Coronary artery (tissue), 2 donors: ENCODE measurements at regions not wholly inside any gene's neighbourhood (a gene's known extent, or its start where the extent isn't known, plus 50 kb on each side); places are given as distances from the start of the nearest gene placed in this dataset.

Experiments used
- DNase-seq: peaks from one replicate; pipeline ENCODE4 v3.0.0-alpha.2; 2017; ENCODE audit warnings: low spot score
- H3K27ac ChIP-seq, 2 donors: fragments of 200-600 bp; sonication (generic); one replicate each; pipeline ENCODE4 v1.5.1; 2016 to 2019
- H3K4me3 ChIP-seq: fragments of 200-600 bp; sonication (generic); 2 replicates; pipeline ENCODE4 v1.5.1; 2016; ENCODE audit warnings: mild to moderate bottlenecking, moderate library complexity
- TF ChIP-seq, protein P1 (sequence below): fragments of 200-600 bp; sonication (generic); IDR thresholded peaks from one replicate; pipeline ENCODE4 v1.5.1; 2019; ENCODE audit warnings: antibody characterized with exemption

DNA sequence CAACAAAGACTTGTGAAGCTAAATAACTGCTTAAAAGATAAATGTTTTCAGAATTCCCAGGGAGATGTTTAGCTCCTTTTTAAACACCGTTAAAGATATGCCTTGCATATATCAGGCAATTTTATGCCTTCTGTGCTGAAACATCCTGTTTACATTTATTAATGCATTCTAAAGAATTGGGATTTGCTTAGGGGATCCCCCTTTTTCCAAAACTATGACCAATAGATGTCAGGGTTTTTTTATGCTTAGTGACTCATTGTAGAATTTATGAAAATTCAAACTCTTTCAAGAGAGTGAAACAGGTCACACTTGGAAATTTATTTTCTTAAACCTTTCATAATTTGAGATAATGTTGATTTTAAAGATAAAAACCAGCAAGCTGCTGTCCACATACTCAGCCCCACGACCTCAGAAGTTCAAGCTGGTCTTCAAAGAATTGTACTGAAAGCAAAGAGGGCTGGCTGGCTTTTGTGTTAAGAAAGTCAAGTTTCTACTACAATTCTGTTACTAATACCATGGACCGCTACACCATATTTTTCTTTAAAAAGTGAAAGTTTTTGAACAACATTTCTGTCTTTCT, 411.8 kb downstream of the ETV1 start:
- no peak for DNase-seq
- H3K27ac ChIP-seq, result no peak overlapping the region
- TF ChIP-seq, protein P1, sequence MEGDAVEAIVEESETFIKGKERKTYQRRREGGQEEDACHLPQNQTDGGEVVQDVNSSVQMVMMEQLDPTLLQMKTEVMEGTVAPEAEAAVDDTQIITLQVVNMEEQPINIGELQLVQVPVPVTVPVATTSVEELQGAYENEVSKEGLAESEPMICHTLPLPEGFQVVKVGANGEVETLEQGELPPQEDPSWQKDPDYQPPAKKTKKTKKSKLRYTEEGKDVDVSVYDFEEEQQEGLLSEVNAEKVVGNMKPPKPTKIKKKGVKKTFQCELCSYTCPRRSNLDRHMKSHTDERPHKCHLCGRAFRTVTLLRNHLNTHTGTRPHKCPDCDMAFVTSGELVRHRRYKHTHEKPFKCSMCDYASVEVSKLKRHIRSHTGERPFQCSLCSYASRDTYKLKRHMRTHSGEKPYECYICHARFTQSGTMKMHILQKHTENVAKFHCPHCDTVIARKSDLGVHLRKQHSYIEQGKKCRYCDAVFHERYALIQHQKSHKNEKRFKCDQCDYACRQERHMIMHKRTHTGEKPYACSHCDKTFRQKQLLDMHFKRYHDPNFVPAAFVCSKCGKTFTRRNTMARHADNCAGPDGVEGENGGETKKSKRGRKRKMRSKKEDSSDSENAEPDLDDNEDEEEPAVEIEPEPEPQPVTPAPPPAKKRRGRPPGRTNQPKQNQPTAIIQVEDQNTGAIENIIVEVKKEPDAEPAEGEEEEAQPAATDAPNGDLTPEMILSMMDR, result no peak
- no peak overlapping the region for H3K4me3 ChIP-seq

DNA sequence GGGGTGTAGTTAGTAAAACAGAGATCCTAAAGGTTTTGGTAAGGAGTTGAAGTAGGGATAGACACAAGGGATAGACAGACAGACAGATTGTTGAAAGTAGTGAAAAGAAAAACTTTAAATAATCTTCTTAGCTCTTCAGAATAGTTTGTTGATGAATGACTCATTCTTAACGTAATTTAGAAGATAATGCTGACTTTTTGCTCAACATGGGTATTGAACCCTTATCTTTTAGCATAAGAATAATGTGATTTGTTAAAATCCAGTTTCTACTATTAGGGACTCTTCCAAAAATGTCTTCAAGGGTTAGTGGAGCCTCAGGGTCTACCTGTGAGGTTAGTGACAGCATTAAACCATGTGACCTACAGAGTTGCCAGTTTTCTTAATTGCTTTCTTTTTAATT, 411.2 kb downstream of the ETV1 start:
- DNase-seq, result no peak
- no peak overlapping the region for H3K27ac ChIP-seq
- TF ChIP-seq, protein P1, result no peak
- H3K4me3 ChIP-seq, result no peak overlapping the region

DNA sequence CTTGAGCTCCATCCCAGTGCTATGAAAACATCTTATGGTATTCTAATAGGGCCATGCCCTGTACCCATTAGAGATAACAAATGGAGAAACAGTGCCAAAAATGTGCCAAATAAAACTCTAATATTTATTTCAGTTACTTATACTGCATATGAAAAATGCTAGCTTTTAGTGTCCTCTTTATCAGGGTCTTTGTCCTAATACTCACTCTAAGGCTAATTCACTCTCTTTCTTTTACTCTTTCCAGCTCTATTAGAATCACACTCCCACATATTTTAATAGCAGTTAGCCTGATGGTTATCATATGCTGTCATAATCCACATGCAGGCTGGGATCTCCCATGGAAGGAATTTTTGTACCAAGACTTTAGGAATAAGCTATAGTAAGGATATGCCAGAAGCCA, 408.4 kb downstream of the ETV1 start:
- no peak for DNase-seq
- TF ChIP-seq, protein P1, result no peak
- Histone ChIP-seq H3K27ac (no peak overlapping the region), H3K4me3 (no peak overlapping the region)

DNA sequence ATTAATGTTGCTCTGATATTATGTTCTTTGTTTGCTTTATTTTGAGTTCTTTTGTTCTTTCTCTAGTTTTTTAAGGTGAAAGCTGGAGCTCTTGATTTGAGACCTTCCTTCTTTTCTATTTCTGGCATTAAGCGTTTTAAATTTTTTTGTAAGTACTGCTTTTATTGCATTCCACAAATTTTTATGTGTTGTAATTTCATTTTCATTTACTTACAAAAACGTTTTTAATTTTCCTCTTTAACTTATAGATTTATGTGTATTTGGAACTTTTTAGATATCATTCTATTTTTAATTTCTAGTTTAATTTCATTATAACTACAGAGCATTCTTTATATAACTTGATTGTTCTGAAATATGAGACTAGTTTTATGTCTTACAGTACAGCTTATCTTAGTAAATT, 395.6 kb downstream of the ETV1 start:
- TF ChIP-seq, protein P1, result no peak
- DNase-seq, result no peak

DNA sequence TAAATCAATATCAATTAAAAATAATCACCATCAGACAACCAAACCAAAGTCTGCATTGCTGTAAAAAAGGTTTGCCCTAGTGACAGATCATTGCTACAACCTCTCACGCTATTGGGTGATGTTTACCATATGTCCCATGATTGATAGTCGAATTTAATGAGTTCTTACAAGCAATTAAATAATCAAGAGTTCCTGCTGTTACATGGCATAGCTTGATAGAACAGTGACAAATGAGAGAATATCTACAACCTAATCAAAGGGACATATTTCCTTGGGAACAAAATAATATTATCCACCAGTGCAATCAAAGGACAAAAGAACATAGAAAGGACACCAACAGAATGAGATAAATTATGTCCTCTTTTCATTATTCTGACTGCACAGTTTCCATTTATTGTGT, 387.4 kb downstream of the ETV1 start:
- TF ChIP-seq, protein P1, result no peak
- no peak for DNase-seq
- no peak overlapping the region for H3K27ac ChIP-seq
- no peak overlapping the region for H3K4me3 ChIP-seq

More for the DNA sequence above, 395.6 kb downstream of the ETV1 start:
- Histone ChIP-seq H3K4me3 (no peak overlapping the region), H3K27ac (no peak overlapping the region)

DNA sequence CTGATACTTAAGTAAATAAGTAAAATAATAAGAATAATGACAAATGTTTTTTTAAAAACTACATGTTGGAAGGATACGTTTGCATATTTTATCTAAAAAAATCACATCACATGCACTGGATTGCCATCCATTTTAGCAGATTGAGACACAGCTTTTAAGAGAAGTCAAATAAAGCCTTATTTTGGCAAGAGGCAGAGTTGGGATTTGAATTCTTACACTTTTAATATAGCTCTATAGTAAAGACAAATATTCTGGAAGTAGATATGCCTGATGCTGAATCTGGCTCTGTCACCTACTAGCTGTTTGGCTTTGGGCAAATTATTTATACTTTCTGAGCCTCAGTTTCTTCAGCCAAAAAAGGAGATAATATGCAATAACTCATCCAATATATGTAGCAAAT, 386.4 kb downstream of the ETV1 start:
- Histone ChIP-seq H3K27ac (no peak overlapping the region), H3K4me3 (no peak overlapping the region)
- TF ChIP-seq, protein P1, result no peak
- no peak for DNase-seq

DNA sequence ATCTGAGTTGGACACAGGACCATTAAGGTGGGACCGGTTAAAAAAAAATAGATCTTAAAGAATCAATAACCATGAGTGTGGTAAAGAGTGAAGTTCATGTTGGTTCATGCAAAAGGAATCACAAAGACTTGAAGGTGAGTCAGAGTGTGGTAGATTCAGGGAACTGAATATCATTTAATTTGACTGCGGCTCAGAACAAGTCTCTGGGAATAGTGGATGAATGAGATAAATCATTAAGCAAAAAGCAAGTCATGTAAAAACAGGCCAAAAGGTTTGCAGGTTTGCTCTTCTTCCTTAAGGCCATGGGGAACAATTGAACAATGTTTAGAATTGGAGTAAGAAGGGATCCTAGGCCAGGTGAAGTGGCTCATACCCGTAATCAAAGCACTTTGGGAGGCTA, 385.8 kb downstream of the ETV1 start:
- TF ChIP-seq, protein P1, result no peak
- H3K4me3 ChIP-seq, result no peak overlapping the region
- DNase-seq, result no peak
- H3K27ac ChIP-seq, result no peak overlapping the region
